HTR-8/SVneo (cell line): ENCODE measurements at regions not wholly inside any gene's neighbourhood (a gene's known extent, or its start where the extent isn't known, plus 50 kb on each side); places are given as distances from the start of the nearest gene placed in this dataset.
A peak's percentile ranks its signal among the peaks of the same experiment; 100 is the strongest.

Experiments used
- DNase-seq: peaks from one replicate; pipeline ENCODE4 v3.0.0; 2011; ENCODE audit warnings: low spot score, mixed read lengths; ENCODE audit not compliant: insufficient read length
- FAIRE-seq: peaks from 2 replicates; lab custom pipeline; 2011; peaks lifted over from hg19 to GRCh38; lab: Jason Lieb, UNC

DNA sequence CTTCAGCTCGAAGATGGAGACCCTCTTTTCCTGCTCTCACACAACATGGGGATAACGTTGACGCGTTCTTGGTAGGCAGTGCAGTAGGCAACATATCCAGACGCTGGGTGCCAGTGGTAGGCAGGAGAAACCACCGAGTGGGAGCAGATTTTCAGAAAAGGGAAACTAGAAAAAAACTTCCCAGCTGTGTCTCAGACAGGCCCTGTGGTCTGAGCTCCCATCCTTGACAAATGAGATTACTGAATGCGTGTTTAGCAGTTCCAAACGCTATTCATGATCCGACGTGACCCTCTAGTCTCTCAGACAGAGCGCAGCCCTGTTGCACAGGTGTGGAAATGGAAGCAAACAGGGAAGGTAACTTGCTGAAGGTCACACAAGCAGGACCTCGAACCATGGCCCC, 83.9 kb upstream of the DUSP22 start:
- DNase-seq (no peak), FAIRE-seq (no peak)

- FAIRE-seq (no peak), DNase-seq (no peak)
Measured at GRCh38 chr6:208938-209337, 83.3 kb upstream of the DUSP22 start.

DNA sequence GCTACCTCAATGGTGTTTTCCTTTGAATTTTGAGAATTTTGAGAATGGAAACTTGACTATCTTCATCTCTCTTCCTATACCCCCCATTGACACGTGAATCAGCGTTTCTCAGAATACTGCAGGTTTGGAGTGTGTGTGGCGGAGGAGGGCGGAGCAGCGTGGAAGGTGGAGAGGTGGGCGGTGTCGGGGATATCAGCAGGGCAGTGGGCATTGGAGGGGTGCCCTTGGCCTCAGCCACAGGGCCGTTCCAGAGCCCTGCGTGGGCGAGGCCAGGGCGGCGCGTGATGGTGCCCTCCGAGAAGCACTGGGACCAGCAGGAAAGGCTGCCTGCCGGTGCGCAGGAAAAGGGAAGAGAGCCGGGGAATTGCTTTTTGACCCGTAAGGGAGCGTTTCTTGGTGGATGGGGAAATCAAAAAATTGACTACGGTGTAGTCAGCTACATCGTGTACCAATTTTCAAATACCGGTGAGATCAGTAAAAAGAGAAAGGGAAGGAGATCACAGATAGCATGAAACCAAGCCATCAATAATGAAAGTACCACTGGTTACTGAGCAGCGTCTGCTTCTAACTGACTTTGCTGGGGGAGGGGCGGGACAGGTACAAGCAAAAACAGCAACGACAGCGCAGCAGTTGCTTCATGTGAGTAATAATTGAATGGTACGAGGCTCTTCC, 82.7 kb upstream of the DUSP22 start:
- no peak for DNase-seq
- no peak for FAIRE-seq

DNA sequence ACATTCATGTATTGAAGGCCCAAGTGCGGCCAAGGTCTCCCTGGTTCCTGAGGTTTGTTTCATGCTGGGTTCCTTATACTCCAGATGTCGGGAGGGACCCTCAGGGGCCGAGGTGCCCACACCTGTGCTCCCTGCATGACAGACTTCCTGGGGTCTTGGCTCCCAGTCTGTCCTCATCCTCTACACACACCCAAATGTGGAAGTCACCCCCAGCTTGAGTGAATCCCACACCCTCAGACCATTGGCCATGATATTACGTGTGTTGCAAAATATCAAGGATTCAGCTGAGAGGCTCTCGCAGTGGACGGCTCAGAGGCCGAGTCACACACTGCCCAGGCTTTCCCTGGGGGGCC, 82.2 kb upstream of the DUSP22 start:
- FAIRE-seq (no peak), DNase-seq (no peak)

DNA sequence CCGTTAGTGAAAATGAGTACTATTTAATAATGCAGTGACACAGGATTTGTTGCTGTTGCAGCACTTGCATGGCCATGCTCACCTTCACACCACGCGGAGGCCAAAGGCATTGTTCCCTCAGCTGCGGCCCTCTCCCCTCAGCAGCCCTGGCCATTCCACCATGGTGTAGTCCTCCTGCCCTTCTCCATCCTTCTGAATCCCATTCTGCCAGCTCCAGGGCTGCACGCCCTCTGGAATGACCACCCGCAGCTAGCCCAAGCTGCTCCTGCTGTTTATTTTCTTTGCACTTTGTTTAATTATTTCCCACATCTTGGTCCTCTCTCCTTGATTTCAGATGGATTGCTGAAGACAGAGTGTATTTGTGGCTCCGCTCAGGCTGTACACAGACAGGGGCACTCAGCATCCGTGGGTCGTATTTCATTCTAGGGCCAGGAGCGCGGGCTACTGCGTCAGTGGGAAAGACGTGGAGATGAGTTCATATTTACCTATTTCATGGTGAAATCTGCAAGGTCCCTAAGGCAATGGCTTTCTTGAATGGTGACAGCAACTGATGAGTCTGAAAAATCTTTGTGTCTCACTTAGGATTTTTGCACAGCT, 81.4 kb upstream of the DUSP22 start:
- no peak for FAIRE-seq
- DNase-seq: no peak

DNA sequence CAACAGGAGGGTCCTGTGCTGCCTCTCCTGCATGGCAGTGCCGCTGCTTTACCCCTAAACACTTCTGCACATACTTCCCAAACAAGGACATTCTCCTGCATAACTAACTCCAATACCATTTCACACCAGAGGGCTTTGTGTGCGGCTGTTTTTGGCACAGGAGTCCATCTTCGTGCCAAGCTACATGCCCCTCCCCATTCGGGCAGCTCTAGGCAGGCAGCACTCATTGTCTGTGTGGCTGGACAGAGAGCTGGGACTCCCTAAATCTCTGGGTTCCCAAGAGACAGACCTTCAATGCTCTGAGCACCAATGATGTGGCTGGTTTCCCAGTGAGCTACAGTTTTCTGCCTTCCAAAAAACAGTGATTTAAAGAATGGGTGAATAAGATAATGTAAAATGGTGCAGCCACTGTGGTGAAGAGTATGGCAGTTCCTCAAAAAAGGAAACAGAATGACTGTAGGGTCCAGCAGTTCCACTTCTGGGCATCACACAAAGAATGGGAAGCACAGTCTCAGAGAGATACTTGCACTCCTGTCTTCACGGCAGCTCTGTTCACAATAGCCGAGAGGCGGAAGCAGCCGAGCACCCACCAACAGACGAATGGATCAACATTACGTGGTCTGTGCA, 80.3 kb upstream of the DUSP22 start:
- FAIRE-seq (no peak), DNase-seq (no peak)

DNA sequence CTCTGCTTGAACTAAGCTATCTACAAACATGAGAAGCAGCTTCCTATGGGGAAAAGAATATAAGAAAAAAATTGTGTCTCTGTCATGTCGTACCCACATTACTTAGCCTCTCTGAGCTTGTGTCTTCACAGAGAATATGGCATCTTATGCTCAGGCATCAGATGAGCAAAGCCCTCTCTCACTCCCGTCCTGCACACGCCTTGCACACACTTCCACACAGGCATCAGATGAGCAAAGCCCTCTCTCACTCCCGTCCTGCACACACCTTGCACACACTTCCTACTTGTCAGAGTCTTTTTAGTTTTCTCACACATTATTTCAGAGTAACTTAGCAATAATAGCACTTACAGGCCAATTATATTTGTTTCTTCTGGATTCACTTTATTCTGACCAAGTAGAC, 79.0 kb upstream of the DUSP22 start:
- DNase-seq: no peak
- FAIRE-seq: no peak

GRCh38 chr6:214428-214827, 77.9 kb upstream of the DUSP22 start:
- DNase-seq: no peak
- FAIRE-seq: no peak

DNA sequence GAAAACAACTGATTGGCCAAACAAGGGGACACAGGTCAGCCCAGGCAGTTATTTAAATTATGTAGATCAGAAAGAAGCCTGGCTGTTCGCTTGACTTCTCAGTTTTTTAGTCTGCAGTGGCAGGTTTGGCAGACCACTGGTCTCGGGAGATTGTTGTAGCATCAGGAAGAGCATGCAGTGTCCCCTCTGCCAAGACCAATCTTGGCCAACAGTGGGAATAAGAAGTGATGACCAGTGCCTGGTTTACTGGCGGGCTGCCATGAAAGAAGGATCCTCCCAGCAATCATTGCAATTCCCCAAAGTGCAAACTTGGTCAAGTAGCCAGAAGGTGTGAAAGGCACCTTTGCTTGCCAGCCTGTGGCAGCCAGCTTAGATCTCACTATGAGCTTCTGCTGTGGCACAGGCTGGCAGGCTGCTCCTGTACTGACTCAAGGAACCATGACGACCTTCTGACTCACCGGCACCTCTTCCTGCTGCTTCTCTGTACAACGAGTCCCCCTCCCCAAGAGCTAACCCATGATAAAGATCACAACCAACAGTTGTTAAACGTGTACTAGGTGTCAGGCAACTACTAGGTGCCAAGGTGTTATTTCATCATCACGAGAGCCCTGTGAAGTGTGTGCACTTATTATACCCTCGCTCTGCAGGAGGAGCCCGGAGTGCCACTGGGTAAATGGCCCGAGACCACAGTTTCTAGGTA, 76.8 kb upstream of the DUSP22 start:
- FAIRE-seq (no peak), DNase-seq (no peak)

DNA sequence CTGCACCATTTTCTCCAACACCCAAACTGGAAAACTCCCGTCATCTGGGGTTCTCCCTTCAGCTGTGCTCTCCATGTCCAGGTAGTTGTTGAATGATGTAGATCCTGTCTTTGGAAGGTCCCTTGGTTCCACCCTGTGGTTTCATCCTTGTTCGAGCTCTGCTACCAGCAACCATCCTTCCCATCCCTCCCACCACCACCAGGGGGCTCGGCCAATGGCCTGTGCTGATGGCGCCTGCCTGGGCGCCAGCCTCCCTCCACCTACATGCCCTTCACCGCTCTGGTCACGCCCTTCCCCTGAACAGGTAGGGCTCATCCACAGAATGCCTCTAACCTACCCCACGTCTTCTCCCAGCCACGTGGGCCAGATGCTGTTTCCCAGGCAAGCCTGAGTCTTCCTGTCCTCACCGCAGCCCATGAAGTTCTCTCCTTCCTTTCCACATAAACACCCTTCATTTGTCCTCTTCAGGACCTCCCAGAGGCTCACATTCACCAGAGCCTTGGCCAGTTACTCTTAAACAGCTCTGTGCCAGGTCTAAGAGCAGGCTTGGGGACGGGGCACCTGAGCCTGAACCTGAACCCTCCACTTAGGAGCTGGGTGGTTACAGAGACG, 75.1 kb upstream of the DUSP22 start:
- DNase-seq: no peak
- no peak for FAIRE-seq

DNA sequence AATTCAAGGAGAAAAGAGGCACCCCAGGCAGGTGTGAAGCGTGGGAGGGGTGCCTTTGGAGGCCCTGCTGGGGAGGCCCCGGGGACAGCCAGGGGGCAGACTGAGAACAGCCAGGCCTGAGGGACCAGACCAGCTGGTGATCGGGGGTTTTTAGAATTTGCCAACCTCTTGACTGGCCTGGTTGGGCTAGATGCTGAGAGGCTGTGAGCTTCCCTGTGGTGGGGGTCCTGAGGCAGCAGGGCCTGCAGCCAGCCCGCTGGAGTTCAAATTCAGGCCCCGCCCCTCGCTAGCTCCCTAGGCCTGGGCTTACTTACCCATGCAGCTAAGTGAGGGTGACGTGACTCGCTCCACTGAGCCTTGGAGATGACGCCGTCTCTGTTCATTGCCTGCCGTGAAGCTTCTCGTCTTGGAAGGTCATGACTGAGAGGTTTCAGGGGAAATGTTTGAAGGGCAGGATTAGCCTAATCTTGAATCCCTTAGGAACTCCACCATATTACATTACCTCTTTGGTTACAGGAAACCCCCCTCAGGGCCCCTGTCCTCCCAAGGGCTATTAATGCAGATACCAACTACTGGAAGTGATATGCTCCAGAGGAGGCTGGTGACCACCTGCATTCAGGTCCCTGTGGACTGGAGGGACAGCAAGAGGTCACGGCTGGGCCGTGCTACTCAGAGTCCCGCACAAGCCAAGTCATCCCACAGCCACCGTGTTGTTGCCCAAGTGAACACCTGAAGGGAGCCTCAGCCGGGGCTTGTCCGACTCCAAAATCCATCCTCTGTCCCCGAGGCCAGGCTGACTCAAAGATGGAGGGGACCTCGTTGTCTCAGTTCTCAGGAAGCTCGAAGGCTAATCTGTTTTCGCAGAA, 73.9 kb upstream of the DUSP22 start:
- DNase-seq: no peak
- no peak for FAIRE-seq

DNA sequence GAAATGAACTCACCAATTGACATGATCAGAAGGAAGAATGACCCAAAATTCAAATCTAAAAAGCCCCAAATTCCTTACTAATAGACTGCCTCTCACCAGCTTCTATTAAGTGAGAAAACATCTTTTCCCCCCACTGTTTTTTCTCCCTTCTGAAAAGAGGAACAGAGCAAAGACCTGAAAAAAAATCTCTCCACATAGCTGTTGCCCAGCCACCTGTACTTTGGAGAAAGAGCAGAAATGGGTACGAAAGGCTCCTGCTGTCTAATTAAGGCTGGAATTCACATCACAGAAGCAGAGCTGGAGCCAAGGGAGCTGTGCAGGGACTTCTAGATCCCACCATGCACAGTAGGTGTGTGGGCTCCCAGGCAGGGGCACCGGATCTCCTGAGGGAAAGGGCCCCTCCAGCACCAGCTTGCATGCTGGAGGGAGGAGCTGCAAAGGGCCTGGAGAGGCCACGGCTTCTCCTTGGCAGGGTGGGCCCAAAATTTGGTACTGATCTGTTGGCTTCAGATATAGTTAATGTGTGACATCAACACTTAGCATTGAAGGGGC, 73.2 kb upstream of the DUSP22 start:
- no peak for FAIRE-seq
- DNase-seq: no peak

- DNase-seq (peak; percentile 52), FAIRE-seq (no peak)
Measured at GRCh38 chr6:219641-220198, 72.6 kb upstream of the DUSP22 start.

DNA sequence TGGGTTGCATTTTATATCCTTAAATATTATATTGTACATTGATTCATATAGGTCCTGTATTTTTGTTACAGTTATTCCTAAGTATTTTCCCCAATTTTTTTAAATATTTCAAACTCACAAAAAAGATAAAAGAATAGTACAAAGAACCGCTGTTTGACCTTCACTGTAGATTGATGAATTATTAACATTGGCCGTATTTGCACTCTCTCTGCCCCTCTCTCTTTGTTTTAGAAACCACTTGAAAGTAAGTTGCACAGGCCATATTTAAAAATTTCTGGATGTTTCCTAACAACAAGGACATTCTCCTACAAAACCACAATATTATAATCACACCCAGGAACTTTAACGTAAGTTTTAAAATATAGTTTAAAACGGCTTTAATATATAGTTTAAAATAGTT, 72.0 kb upstream of the DUSP22 start:
- FAIRE-seq (no peak), DNase-seq (no peak)

- DNase-seq (no peak), FAIRE-seq (no peak)
Measured at GRCh38 chr6:220721-221475, 71.4 kb upstream of the DUSP22 start.

- no peak for FAIRE-seq
- DNase-seq: no peak
Measured at GRCh38 chr6:221531-222349, 70.5 kb upstream of the DUSP22 start.

GRCh38 chr6:222468-222867, 69.8 kb upstream of the DUSP22 start:
- DNase-seq: no peak
- FAIRE-seq: no peak

GRCh38 chr6:223136-223535, 69.2 kb upstream of the DUSP22 start:
- no peak for FAIRE-seq
- no peak for DNase-seq
